Right atrium auricular region (tissue), 2 donors: ENCODE measurements at regions not wholly inside any gene's neighbourhood (a gene's known extent, or its start where the extent isn't known, plus 50 kb on each side); places are given as distances from the start of the nearest gene placed in this dataset.

Experiments used
- DNase-seq: peaks from one replicate; pipeline ENCODE4 v3.0.0-alpha.2; 2019; ENCODE audit warnings: low spot score
- H3K27ac ChIP-seq, 2 donors: fragments of 200-600 bp; sonication (generic); 1 replicate in 1 of 2; 2 replicates in 1 of 2; pipeline ENCODE4 v1.5.1; 2016 to 2019
- H3K27me3 ChIP-seq, 2 donors: fragments of 200-600 bp; sonication (generic); one replicate each; pipeline versions ENCODE4 v1.5.1 to v1.6.0; 2017 to 2019
- H3K36me3 ChIP-seq: fragments of 200-600 bp; sonication (generic); one replicate; pipeline ENCODE4 v1.5.1; 2016
- H3K4me1 ChIP-seq, 2 donors: fragments of 200-600 bp; sonication (generic); one replicate each; pipeline versions ENCODE4 v1.5.1 to v1.6.0; 2017 to 2019
- H3K4me3 ChIP-seq, 2 donors: fragments of 200-600 bp; sonication (generic); 1 replicate in 1 of 2; 2 replicates in 1 of 2; pipeline ENCODE4 v1.5.1; 2017 to 2019; ENCODE audit warnings: mild to moderate bottlenecking in 1 of 2, moderate library complexity in 1 of 2
- H3K9me3 ChIP-seq, 2 donors: fragments of 200-600 bp; sonication (generic); one replicate each; pipeline ENCODE4 v1.5.1; 2019
- CTCF ChIP-seq, 2 donors: fragments of 200-600 bp; sonication (generic); IDR thresholded peaks; one replicate each; pipeline ENCODE4 v1.5.1; 2019; ENCODE audit warnings: antibody characterized with exemption in 2 of 2

DNA sequence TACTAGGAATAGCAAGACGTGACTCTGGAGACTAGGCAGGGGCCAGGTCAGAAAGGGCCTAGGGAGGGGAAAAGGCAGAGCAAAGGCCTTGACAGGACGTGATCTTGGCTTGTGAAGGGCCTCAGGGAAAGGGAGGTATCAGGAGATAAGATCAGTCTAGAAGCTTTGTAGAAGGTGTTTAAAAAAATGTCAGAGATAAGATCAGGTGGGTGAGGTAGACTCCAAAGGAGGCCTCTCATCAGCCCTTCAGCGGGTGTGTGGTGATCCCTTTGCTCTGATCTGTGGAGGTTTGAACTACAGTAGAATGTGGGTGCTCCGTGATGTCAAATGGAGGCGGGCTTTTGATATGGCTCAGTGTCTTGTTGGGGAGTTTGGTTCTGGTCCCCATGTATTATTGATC is 78.8 kb upstream of the PRPS1 start:
- TF ChIP-seq CTCF (IDR thresholded peaks at IDR 0.05) = no peak
- Histone ChIP-seq H3K27me3 (no peaks in the 10 kb centered on the region), H3K4me1 (no peaks in the 10 kb centered on the region), H3K27ac (no peak overlapping the region), H3K4me3 (no peak overlapping the region), H3K36me3 (no peaks in the 10 kb centered on the region), H3K9me3 (no peaks in the 10 kb centered on the region)
- no peak for DNase-seq

- no peaks in the 10 kb centered on the region for H3K4me1 ChIP-seq
- no peak for TF ChIP-seq CTCF (IDR thresholded peaks at IDR 0.05)
- DNase-seq = no peak
- H3K36me3 ChIP-seq = no peaks in the 10 kb centered on the region
- no peak overlapping the region for H3K4me3 ChIP-seq
- H3K27ac ChIP-seq = no peak overlapping the region
- H3K9me3 ChIP-seq = no peaks in the 10 kb centered on the region
- H3K27me3 ChIP-seq = no peaks in the 10 kb centered on the region
Measured at GRCh38 chrX:107551546-107551945, 76.8 kb upstream of the PRPS1 start.

- no peak overlapping the region for H3K4me3 ChIP-seq
- no peak overlapping the region for H3K27ac ChIP-seq
- no peak for TF ChIP-seq CTCF (IDR thresholded peaks at IDR 0.05)
- no peaks in the 10 kb centered on the region for H3K4me1 ChIP-seq
- no peaks in the 10 kb centered on the region for H3K9me3 ChIP-seq
- H3K27me3 ChIP-seq = no peaks in the 10 kb centered on the region
- no peak for DNase-seq
- H3K36me3 ChIP-seq = no peaks in the 10 kb centered on the region
Measured at GRCh38 chrX:107552930-107553329, 75.4 kb upstream of the PRPS1 start.

DNA sequence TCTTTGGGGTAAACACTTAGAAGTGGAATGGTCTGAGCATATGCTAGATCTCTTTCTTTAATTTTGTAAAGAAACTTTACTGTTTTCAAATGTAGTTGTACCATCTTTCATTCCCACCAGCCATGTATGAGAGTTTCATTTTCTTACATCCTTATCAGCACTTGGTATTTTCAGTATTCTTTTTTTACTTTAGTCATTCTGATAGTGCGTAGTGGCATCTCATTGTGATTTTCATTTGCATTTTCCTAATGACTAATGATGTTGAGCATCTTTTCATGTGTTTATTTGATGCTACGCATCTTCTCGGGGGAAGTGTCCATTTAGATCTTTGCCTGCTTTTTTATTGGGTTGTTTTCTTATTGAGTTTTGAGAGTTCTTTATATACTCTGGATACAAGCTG is 71.3 kb upstream of the PRPS1 start:
- H3K36me3 ChIP-seq = no peaks in the 10 kb centered on the region
- DNase-seq = no peak
- TF ChIP-seq CTCF (IDR thresholded peaks at IDR 0.05) = no peak
- H3K4me3 ChIP-seq = no peak overlapping the region
- H3K27ac ChIP-seq = no peak overlapping the region
- H3K9me3 ChIP-seq = no peaks in the 10 kb centered on the region
- no peaks in the 10 kb centered on the region for H3K4me1 ChIP-seq
- H3K27me3 ChIP-seq = no peaks in the 10 kb centered on the region

- H3K4me1 ChIP-seq = no peaks in the 10 kb centered on the region
- no peak overlapping the region for H3K27ac ChIP-seq
- H3K4me3 ChIP-seq = no peak overlapping the region
- DNase-seq = no peak
- H3K9me3 ChIP-seq = no peaks in the 10 kb centered on the region
- no peaks in the 10 kb centered on the region for H3K36me3 ChIP-seq
- no peak for TF ChIP-seq CTCF (IDR thresholded peaks at IDR 0.05)
- H3K27me3 ChIP-seq = no peaks in the 10 kb centered on the region
Measured at GRCh38 chrX:107559506-107559905, 68.8 kb upstream of the PRPS1 start.

DNA sequence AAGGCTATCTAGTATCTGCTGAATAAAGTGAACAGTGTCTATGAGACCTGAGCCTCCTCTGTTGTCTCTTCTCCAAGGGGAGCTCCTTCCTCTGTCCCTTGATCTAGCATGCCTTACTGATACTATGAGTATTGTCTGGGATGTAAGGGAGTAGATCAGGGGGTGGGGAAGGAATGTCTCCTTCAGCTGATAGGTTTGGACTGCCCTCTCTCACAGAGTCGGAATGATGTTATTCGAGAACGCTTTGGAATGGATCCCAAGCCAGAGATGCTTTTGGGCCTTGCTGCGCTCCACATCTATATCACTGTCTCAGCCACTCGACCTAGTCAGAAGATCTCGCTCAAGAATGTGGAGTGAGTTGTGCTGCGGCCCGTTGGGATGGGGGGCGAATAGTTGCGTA is 68.3 kb upstream of the PRPS1 start:
- no peak for TF ChIP-seq CTCF (IDR thresholded peaks at IDR 0.05)
- Histone ChIP-seq H3K36me3 (no peaks in the 10 kb centered on the region), H3K27ac (no peak overlapping the region), H3K27me3 (no peaks in the 10 kb centered on the region), H3K9me3 (no peaks in the 10 kb centered on the region), H3K4me3 (no peak overlapping the region), H3K4me1 (no peaks in the 10 kb centered on the region)
- no peak for DNase-seq
